ENCODE measurements at regions not wholly inside any gene's neighbourhood (a gene's known extent, or its start where the extent isn't known, plus 50 kb on each side); places are given as distances from the start of the nearest gene placed in this dataset.

GRCh38 chr1:96036763-96037162 lies 684.8 kb upstream of the PTBP2 start:
- TF ChIP-seq ZNF398 (tag by site-specific recombination; IDR thresholded peaks at IDR 0.05) = no peak
- TF ChIP-seq CTCF (tag by site-specific recombination; IDR thresholded peaks at IDR 0.05) = no peak
- no peak for TF ChIP-seq ZNF843 (tag by site-specific recombination; IDR thresholded peaks at IDR 0.05)
- TF ChIP-seq ATF2 (tag by site-specific recombination; IDR thresholded peaks at IDR 0.05; ENCODE audit: low read depth) = no peak

Data from HEK293 (cell line).